GM12801 (cell line): ENCODE measurements at regions not wholly inside any gene's neighbourhood (a gene's known extent, or its start where the extent isn't known, plus 50 kb on each side); places are given as distances from the start of the nearest gene placed in this dataset.

Experiments
- CTCF ChIP-seq: IDR thresholded peaks from one replicate; pipeline ENCODE4 v1.5.1; 2011; ENCODE audit warnings: control low read depth; ENCODE audit not compliant: insufficient read length; ENCODE audit errors: extremely low read depth

GRCh38 chr22:25510876-25511275 lies 53.6 kb upstream of the GRK3 start:
- no peak for TF ChIP-seq CTCF

- no peak for TF ChIP-seq CTCF
These were observed 52.8 kb upstream of the GRK3 start for GRCh38 chr22:25511725-25512124.

GRCh38 chr22:25514436-25515180 lies 49.9 kb upstream of the GRK3 start:
- TF ChIP-seq CTCF, result no peak
